ENCODE measurements at regions not wholly inside any gene's neighbourhood (a gene's known extent, or its start where the extent isn't known, plus 50 kb on each side); places are given as distances from the start of the nearest gene placed in this dataset.

DNA sequence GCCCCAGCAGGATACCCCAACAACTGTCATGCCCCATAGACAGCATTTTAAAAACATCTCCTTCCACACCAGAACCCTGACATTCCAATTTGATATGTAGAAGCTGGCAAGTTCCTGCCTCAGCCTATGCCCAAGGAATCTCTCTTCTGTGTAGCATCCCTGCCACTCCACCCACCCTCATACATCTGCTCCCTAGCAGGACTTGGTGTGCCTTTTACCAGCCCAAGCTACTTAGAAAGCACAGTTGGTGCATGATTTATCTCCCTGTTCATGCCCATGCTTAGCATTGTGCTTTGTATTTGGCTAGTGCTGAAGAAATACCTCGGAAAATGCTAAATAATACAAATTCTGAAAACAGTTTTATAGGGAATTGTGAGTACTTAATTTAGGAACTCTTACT lies 236.9 kb upstream of the HES1 start:
- DNase-seq, result no peak
- TF ChIP-seq, protein P1, sequence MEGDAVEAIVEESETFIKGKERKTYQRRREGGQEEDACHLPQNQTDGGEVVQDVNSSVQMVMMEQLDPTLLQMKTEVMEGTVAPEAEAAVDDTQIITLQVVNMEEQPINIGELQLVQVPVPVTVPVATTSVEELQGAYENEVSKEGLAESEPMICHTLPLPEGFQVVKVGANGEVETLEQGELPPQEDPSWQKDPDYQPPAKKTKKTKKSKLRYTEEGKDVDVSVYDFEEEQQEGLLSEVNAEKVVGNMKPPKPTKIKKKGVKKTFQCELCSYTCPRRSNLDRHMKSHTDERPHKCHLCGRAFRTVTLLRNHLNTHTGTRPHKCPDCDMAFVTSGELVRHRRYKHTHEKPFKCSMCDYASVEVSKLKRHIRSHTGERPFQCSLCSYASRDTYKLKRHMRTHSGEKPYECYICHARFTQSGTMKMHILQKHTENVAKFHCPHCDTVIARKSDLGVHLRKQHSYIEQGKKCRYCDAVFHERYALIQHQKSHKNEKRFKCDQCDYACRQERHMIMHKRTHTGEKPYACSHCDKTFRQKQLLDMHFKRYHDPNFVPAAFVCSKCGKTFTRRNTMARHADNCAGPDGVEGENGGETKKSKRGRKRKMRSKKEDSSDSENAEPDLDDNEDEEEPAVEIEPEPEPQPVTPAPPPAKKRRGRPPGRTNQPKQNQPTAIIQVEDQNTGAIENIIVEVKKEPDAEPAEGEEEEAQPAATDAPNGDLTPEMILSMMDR (IDR thresholded peaks at IDR 0.05), result no peak
- no peak for TF ChIP-seq POLR2A (IDR thresholded peaks at IDR 0.05)
- Histone ChIP-seq H3K4me3 (no peak overlapping the region), H3K36me3 (replicated peaks in 1 of 2) (no peaks in the 10 kb centered on the region), H3K27me3 (no peaks in the 10 kb centered on the region), H3K9me3 (replicated peaks in 1 of 3) (no peaks in the 10 kb centered on the region), H3K4me1 (replicated peaks in 1 of 2) (no peaks in the 10 kb centered on the region), H3K27ac (no peak overlapping the region)
- WGBS, 4 donors, result 75 to 93% (median 86%) methylated on average over 1 of the region's 1 CpG
- intact Hi-C loops (cut with DNase I), result no loop called here

DNA sequence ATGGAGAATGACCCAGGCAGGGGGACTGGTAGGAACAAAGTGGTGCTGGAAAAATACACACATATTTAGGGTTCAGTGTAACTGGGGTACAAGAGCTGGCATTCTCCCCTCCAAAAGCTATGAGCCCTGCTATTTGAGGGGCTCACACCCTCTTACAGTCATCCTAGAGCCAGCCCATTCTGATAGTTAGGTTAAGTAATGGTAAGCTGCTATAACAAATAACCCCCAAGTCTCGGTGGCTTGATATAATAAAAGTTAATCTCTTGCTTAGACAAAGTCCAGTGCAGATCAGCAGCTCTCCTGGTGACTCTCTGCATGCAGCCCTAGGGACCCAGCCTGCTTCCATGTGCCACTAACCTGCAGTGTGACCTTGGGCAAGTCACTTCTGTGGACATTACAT lies 234.9 kb upstream of the HES1 start:
- Histone ChIP-seq H3K4me1 (replicated peaks in 1 of 2) (peaks cover 0 to 8% of the 10 kb centered on the region in 2 donors), H3K9me3 (replicated peaks in 1 of 3) (no peaks in the 10 kb centered on the region), H3K4me3 (no peak overlapping the region), H3K27ac (no peak overlapping the region), H3K27me3 (no peaks in the 10 kb centered on the region), H3K36me3 (replicated peaks in 1 of 2) (no peaks in the 10 kb centered on the region)
- WGBS, 4 donors, result 90 to 100% (median 99%) methylated on average over 1 of the region's 1 CpG
- no peak for DNase-seq
- intact Hi-C loops (cut with DNase I), result no loop called here
- TF ChIP-seq, protein P1 (IDR thresholded peaks at IDR 0.05), result no peak
- TF ChIP-seq POLR2A (IDR thresholded peaks at IDR 0.05), result no peak

DNA sequence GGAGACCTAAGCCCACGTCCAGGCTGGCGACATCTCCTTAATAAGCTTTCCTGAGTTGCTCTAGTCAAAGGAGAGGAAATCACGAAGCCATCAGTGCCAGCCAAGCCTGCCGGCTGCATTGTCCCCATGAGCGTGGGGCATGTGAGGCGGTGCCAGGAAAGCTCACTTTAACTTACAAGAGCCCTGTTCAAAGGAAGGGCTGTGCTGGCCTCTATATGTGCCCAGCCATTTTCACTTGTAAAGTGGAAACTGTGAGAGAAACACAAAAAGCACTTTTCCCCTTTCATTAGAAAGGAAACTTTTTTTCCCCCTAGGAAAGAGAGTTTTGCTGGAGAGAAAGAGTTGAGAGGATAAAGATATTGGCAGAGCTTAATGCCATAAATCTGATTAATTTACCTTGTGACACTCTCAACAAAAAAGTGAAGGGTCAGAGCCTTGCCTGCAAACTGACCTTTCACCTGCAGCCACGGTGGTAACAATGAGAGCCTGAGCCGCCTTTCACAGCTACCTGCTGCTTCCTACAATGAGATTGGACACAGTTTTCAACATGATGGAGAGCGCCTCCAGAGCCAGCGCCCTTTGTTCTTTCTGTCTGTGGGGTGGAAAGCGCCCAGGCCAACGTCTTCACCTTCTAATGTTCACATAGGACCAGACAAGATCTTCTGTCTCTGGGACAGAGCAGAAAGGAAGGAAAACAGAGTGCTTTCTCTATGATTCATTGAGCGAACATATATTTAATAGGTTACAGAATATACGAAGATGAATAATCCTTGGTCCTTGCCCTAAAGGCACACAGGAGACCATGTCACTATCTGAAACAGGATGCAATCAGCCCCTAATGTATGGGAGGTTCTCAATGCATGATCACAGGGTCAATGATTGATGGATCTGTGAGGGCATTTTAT lies 233.1 kb upstream of the HES1 start:
- Histone ChIP-seq H3K4me3 (no peak overlapping the region), H3K9me3 (replicated peaks in 1 of 3) (no peaks in the 10 kb centered on the region), H3K27ac (no peak overlapping the region), H3K36me3 (replicated peaks in 1 of 2) (no peaks in the 10 kb centered on the region), H3K4me1 (replicated peaks in 1 of 2) (peaks cover 0 to 8% of the 10 kb centered on the region in 2 donors), H3K27me3 (no peaks in the 10 kb centered on the region)
- TF ChIP-seq, protein P1 (IDR thresholded peaks at IDR 0.05), result no peak
- TF ChIP-seq POLR2A (IDR thresholded peaks at IDR 0.05), result no peak
- intact Hi-C loops (cut with DNase I), result no loop called here
- DNase-seq, result no peak
- 77 to 84% (median 83%) methylated on average over 12 to 14 of the region's 14 CpGs for WGBS, 4 donors

DNA sequence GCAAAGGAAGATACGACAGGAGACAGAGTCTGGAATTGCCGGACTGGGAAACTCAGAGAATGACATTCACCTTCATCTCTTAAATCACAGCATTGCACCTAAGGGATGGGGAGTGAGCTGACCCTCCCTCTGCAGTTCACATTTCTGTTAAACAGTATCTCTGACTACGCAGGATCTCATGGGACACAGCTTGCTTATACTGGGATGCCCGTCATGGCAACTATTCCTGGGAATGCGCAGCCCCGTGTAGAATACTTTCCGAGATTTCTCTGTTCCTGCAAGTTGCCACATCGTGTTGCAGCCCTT lies 232.5 kb upstream of the HES1 start:
- Histone ChIP-seq H3K4me1 (replicated peaks in 1 of 2) (peaks cover 0 to 8% of the 10 kb centered on the region in 2 donors), H3K4me3 (no peak overlapping the region), H3K36me3 (replicated peaks in 1 of 2) (no peaks in the 10 kb centered on the region), H3K9me3 (replicated peaks in 1 of 3) (no peaks in the 10 kb centered on the region), H3K27me3 (no peaks in the 10 kb centered on the region), H3K27ac (no peak overlapping the region)
- TF ChIP-seq, protein P1 (IDR thresholded peaks at IDR 0.05), result no peak
- TF ChIP-seq POLR2A (IDR thresholded peaks at IDR 0.05), result no peak
- intact Hi-C loops (cut with DNase I), result no loop called here
- WGBS, 4 donors, result 88 to 95% (median 93%) methylated on average over 8 of the region's 8 CpGs
- no peak for DNase-seq

Measured in adrenal gland (tissue), 9 donors.